ENCODE measurements at regions not wholly inside any gene's neighbourhood (a gene's known extent, or its start where the extent isn't known, plus 50 kb on each side); places are given as distances from the start of the nearest gene placed in this dataset.

DNA sequence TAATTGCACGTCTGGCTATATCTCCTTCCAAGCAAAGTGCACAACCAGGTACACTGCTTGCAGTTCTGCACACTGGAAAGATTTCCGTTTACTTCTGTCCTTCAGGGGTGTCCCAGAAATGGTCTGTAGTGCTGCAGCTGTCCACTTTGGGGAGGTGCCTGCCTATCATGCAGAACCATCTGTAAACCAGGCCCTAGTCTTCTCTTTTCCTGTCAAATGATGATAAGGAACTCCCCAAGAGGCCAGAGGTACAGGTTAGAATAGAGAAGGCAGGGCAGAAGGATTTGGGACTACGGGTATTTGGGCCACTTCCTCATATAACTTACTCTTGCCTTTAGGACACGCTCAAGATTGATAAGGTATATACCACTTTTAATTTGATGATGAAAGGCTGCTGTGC lies 746.9 kb downstream of the FAT4 start:
- DNase-seq = no peak

DNA sequence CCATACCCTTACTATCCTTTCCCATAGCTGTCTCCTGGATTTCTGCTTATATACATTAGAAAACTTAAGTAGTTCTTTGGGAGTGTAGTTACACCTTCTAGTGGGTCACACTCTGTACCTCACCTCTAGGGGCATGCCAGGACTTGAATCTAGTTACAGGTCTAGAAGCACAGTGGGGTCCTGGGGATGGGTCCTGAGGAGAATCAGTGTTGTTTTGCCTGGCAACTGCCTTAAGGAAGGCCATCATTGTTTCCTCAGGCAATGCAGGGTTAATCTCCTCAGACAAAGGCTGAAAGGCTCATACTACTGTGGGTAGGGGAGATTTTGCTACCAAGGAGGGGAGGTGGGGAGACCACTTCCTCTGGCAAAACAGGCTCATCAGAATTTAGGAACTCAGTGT lies 750.3 kb downstream of the FAT4 start:
- DNase-seq = no peak

GRCh38 chr4:126071346-126072333 lies 756.9 kb downstream of the FAT4 start:
- DNase-seq = peak; percentile 47

- no peak for DNase-seq
These were observed 766.6 kb downstream of the FAT4 start for GRCh38 chr4:126081336-126081735.

DNA sequence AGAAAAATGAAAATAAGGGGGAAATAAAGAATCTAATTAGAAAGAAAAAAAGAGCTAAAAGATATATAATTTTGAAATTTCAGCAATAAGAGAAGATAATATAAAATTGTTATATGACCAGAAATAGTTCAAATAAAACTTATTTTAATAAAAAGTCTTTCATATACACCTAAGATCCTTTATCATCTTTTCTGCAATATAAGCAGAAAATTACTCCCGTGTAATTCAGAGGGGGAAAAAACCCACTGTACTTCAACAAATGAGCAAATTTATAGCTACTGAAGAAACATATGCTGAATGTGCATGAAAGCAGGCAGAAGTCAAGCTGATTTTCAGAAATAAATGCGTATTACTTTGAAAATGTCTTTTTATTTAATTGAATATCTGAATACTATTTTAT lies 771.3 kb downstream of the FAT4 start:
- DNase-seq = no peak

DNA sequence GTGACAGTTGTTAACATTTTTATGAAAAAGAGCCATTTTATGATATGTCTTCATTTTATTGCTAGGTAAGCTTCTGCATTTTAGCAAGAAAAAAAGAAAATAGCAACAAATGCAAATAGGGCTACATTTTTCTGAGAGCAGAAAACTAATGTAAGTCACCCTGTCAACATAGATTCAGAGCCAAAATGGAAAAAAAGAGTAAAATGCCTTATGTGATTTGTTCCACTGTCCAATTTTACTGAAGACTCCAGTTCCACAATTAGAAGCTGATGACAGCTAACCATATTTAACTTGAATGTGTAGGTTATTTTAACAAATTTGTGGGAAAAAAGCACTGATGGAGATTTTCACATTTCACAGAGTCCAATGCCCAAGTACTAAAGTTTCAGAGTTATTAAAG lies 772.3 kb downstream of the FAT4 start:
- no peak for DNase-seq

GRCh38 chr4:126097155-126097799 lies 782.5 kb downstream of the FAT4 start:
- no peak for DNase-seq

- no peak for DNase-seq
These were observed 791.9 kb downstream of the FAT4 start for GRCh38 chr4:126106658-126107057.

- no peak for DNase-seq
These were observed 795.1 kb downstream of the FAT4 start for GRCh38 chr4:126109836-126110235.

GRCh38 chr4:126113058-126113457 lies 798.3 kb downstream of the FAT4 start:
- no peak for DNase-seq

- no peak for DNase-seq
These were observed 809.0 kb downstream of the FAT4 start for GRCh38 chr4:126123611-126124325.

- no peak for DNase-seq
These were observed 810.1 kb downstream of the FAT4 start for GRCh38 chr4:126124818-126125217.

DNA sequence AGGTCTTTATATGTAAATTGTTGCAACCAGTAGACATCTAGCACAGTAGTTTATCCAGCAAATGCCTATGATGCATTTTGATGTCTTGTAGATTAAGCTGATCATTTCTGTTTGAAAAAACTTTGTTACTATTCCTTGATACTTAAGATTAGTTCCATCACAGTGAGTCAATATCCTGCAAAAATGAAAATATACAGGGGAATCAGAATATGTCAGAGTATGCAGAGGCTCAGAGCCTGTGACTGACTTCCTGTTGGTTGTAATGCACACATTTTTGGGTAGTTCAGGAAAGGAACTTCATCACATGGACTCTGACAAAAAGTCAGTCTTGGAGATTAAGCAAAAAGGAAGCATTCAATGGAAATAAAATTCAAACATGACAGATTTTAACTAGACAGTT lies 815.5 kb downstream of the FAT4 start:
- no peak for DNase-seq

GRCh38 chr4:126136922-126137781 lies 822.4 kb downstream of the FAT4 start:
- no peak for DNase-seq

GRCh38 chr4:126137782-126138170 lies 823.0 kb downstream of the FAT4 start:
- no peak for DNase-seq

GRCh38 chr4:126144543-126145237 lies 829.9 kb downstream of the FAT4 start:
- DNase-seq = no peak

- DNase-seq = no peak
These were observed 853.7 kb downstream of the FAT4 start for GRCh38 chr4:126168484-126168883.

DNA sequence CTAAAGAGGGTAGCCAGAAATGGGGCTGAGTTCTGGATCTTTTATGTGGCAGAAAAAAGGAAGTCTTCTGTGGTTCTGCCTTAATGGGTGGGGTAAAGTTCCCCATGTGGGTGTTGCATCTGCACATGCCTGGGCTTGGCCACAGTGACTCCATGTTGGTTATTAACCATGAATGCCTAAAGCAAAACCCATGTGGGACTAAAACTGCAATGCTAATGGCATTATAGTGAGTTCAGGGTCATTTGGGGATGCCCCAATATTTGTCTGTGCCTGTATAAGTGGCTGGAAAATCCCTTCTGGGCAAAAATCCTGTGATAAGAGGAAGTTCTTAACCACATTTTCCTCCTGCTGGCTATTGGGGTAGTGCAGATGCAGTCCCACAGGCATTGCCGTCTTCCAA lies 857.4 kb downstream of the FAT4 start:
- no peak for DNase-seq

- no peak for DNase-seq
These were observed 859.9 kb downstream of the FAT4 start for GRCh38 chr4:126174627-126175026.

- DNase-seq = no peak
These were observed 865.9 kb downstream of the FAT4 start for GRCh38 chr4:126180642-126181041.

GRCh38 chr4:126182336-126182735 lies 867.6 kb downstream of the FAT4 start:
- DNase-seq = no peak

- no peak for DNase-seq
These were observed 868.0 kb downstream of the FAT4 start for GRCh38 chr4:126182786-126183185.

Data from NCI-H1048 (cell line).